ENCODE measurements at regions not wholly inside any gene's neighbourhood (a gene's known extent, or its start where the extent isn't known, plus 50 kb on each side); places are given as distances from the start of the nearest gene placed in this dataset.
A peak's percentile ranks its signal among the peaks of the same experiment; 100 is the strongest.
"Not testable (repeated sequence)": the region's sequence is repeated elsewhere in the genome, so short reads cannot be mapped to it uniquely, and the experiment has no call there.

DNA sequence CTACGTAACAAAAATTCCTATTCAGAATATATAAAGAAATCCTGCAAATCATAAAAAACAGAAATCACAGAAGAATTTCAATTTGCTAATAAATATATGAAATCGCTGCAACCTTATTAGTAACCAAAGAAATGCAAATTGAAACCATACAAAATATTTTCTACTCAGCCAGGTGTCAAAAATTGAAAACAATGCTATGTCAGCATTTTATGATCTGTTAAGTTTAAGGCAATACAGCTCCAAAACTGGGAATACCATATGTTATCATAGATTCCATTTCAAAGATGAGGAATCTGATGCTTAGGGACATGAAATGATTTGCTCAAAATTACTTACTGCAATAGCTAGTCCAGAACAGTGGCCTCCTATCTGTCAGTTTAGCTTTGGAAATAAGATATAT lies 168.9 kb downstream of the ID4 start:
- no peak for DNase-seq (ENCODE audit: low read depth)
- FAIRE-seq, result no peak
- Histone ChIP-seq H3K36me3 (ENCODE audit: control insufficient read depth, insufficient read depth, low read length) (no peaks in the 10 kb centered on the region), H3K27me3 (ENCODE audit: control insufficient read depth, insufficient read depth, low read length) (no peaks in the 10 kb centered on the region), H3K4me3 (ENCODE audit: low read depth, low read length) (no peak overlapping the region)
- TF ChIP-seq, protein P1, sequence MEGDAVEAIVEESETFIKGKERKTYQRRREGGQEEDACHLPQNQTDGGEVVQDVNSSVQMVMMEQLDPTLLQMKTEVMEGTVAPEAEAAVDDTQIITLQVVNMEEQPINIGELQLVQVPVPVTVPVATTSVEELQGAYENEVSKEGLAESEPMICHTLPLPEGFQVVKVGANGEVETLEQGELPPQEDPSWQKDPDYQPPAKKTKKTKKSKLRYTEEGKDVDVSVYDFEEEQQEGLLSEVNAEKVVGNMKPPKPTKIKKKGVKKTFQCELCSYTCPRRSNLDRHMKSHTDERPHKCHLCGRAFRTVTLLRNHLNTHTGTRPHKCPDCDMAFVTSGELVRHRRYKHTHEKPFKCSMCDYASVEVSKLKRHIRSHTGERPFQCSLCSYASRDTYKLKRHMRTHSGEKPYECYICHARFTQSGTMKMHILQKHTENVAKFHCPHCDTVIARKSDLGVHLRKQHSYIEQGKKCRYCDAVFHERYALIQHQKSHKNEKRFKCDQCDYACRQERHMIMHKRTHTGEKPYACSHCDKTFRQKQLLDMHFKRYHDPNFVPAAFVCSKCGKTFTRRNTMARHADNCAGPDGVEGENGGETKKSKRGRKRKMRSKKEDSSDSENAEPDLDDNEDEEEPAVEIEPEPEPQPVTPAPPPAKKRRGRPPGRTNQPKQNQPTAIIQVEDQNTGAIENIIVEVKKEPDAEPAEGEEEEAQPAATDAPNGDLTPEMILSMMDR (IDR thresholded peaks at IDR 0.05; ENCODE audit: insufficient read depth, low read length, severe bottlenecking), result no peak

DNA sequence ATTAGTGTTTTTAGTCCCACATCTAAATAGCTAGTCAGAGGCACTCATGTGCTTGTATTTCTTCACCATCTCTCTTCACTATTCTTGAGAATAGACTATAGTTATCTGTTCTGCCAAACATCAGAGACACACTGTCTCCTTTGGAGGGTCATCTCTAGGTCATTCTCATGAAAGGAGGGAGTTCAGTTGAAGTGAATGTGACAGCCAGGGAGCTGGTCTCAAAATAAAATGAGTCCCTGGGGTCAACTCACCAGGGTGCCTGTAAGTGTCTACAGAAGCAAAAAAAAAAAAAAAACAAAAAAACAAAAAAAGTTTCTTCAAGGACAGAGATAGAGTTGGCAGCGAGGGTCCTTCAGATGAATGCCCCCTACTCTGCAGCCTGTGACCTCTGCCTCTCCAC lies 171.0 kb downstream of the ID4 start:
- no peaks in the 10 kb centered on the region for H3K27me3 ChIP-seq (ENCODE audit: control insufficient read depth, insufficient read depth, low read length)
- FAIRE-seq (no peak), DNase-seq (ENCODE audit: low read depth) (no peak)
- TF ChIP-seq, protein P1 (IDR thresholded peaks at IDR 0.05; ENCODE audit: insufficient read depth, low read length, severe bottlenecking), result no peak
- H3K4me3 ChIP-seq (ENCODE audit: low read depth, low read length), result no peak overlapping the region
- no peaks in the 10 kb centered on the region for H3K36me3 ChIP-seq (ENCODE audit: control insufficient read depth, insufficient read depth, low read length)

DNA sequence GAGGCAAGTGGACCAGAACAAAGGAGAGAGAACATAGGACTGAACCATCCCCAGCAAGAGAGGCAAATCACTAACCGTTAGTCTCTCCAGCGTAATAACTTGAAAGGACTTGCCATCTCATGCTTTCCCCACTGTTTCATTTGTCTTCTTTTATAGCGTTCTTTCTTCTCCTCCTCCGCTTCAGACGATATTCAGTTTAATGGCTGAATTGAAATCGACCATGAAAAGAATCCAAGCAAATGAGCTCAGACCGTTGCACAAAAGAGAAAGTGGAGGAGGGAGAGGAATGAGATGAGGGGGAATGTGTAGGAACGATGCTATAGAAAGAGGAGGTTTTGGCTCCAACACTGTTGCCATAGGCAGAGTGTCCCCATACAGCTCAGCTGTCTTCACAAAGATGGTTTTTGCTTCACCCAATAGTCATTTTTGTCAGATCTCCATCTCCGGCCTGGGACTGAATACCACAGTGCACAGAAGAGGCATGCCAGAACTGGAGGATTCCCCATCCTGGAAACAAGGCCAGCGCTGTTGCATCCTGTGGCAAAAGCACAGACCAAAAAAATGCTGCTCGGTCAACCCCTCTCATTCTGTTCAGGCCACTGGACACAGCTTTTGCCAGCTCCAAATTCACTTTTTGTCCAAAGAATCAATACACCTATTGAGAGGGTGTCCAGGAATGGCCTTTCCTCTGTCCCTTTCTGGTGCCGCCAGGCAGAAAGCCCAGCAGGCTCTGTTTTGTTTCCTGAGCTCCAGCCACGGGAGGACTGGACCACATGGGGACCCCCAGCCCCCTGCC lies 176.1 kb downstream of the ID4 start:
- no peak for DNase-seq (ENCODE audit: low read depth)
- no peaks in the 10 kb centered on the region for H3K27me3 ChIP-seq (ENCODE audit: control insufficient read depth, insufficient read depth, low read length)
- TF ChIP-seq, protein P1 (IDR thresholded peaks at IDR 0.05; ENCODE audit: insufficient read depth, low read length, severe bottlenecking), result no peak
- no peak for FAIRE-seq
- H3K4me3 ChIP-seq (ENCODE audit: low read depth, low read length), result no peak overlapping the region
- no peaks in the 10 kb centered on the region for H3K36me3 ChIP-seq (ENCODE audit: control insufficient read depth, insufficient read depth, low read length)

DNA sequence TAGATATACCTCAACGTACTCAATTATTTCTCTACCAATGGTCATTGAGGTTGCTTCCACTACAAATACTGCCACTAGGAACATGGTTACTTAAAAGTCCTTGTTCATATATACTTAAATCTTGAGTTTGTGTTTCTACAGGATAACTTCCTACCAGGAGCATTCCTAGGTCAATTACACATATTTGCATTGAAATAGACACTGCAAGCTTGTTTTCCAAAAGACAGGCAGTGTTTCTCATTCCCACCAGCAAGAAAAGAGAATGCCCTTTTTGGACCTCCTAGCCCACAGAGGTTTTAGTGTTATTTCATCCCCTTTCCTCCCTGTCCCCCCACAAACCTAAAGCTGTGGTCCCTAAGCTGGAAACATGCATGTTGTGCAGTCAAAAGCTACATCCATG lies 177.3 kb downstream of the ID4 start:
- Histone ChIP-seq H3K27me3 (ENCODE audit: control insufficient read depth, insufficient read depth, low read length) (no peaks in the 10 kb centered on the region), H3K4me3 (ENCODE audit: low read depth, low read length) (no peak overlapping the region), H3K36me3 (ENCODE audit: control insufficient read depth, insufficient read depth, low read length) (no peaks in the 10 kb centered on the region)
- TF ChIP-seq, protein P1 (IDR thresholded peaks at IDR 0.05; ENCODE audit: insufficient read depth, low read length, severe bottlenecking), result no peak
- FAIRE-seq (no peak), DNase-seq (ENCODE audit: low read depth) (no peak)

DNA sequence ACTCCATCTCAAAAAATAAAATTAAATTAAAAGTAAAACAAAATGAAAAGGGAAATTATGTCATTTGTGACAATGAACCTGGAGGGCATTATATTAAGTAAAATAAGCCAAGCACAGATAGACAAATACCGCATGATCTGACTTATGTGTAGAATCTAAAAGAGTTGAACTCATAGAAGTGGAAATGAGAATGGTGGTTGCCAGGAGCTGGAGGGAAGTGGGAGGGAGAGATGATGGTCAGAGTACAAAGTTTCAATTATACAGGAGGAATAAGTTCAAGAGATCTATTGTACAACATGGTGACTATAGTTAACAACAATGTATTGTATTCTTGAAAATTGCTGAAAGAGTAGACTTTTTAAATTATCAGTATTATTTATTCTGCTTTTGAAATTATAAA lies 183.4 kb downstream of the ID4 start:
- FAIRE-seq, result no peak
- no peak for DNase-seq (ENCODE audit: low read depth)
- no peak overlapping the region for H3K4me3 ChIP-seq (ENCODE audit: low read depth, low read length)
- no peaks in the 10 kb centered on the region for H3K27me3 ChIP-seq (ENCODE audit: control insufficient read depth, insufficient read depth, low read length)
- H3K36me3 ChIP-seq (ENCODE audit: control insufficient read depth, insufficient read depth, low read length), result no peaks in the 10 kb centered on the region
- TF ChIP-seq, protein P1 (IDR thresholded peaks at IDR 0.05; ENCODE audit: insufficient read depth, low read length, severe bottlenecking), result no peak

DNA sequence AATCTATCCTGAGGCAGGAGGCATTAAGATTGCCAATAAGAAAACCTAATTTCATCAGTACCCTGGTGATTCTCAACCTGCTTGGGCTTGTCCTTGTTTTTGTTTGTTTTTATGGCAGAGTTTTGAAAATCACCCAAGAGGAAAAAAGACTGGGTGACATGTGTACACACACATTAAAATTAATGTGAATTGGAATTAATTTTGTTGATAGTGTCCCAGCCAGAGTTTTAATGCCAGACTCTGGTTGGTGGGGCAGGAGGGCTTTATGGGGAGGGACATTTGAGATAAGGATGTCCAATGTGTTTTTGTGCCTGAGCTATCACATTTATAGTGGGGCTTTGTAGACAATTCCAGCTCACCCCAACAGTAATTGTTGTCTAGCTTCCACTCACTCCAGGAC lies 184.6 kb downstream of the ID4 start:
- no peak overlapping the region for H3K4me3 ChIP-seq (ENCODE audit: low read depth, low read length)
- H3K27me3 ChIP-seq (ENCODE audit: control insufficient read depth, insufficient read depth, low read length), result no peaks in the 10 kb centered on the region
- TF ChIP-seq, protein P1 (IDR thresholded peaks at IDR 0.05; ENCODE audit: insufficient read depth, low read length, severe bottlenecking), result no peak
- H3K36me3 ChIP-seq (ENCODE audit: control insufficient read depth, insufficient read depth, low read length), result no peaks in the 10 kb centered on the region
- no peak for DNase-seq (ENCODE audit: low read depth)
- FAIRE-seq, result no peak

DNA sequence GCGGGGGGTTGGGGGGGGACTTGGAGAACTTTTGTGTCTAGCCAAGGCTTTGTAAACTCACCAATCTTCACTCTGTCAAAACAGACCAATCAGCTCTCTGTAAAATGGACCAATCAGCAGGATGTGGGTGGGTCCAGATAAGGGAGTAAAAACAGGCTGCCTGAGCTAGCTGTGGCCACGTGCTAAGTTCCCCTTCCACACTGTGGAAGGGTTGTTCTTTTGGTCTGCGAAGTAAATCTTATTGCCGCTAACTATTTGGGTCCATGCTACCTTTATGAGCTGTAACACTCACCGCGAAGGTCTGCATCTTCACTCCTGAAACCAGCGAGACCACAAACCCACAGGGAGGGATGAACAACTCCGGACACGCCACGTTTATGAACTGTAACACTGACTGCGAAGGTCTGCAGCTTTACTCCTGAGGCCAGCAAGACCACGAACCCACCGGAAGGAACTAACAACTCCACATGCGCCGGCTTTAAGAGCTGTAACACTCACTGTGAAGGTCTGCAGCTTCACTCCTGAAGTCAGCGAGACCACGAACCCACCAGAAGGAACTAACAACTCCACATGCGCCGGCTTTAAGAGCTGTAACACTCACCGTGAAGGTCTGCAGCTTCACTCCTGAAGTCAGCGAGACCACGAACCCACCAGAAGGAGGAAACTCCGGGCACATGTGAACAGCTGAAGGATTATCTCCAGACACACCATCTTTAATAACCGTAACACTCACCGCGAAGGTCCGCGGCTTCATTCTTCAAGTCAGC lies 186.6 kb downstream of the ID4 start:
- not testable (repeated sequence) for H3K36me3 ChIP-seq (ENCODE audit: control insufficient read depth, insufficient read depth, low read length); DNase-seq (ENCODE audit: low read depth); H3K4me3 ChIP-seq (ENCODE audit: low read depth, low read length); H3K27me3 ChIP-seq (ENCODE audit: control insufficient read depth, insufficient read depth, low read length)
- peak; percentile 23 for FAIRE-seq

Measured in bronchial epithelial cell (primary cell).